K562 (cell line): ENCODE measurements at regions not wholly inside any gene's neighbourhood (a gene's known extent, or its start where the extent isn't known, plus 50 kb on each side); places are given as distances from the start of the nearest gene placed in this dataset.

ENCODE experiments used
- ATAC-seq: fragments of 200-7000 bp; cut with Tn5 transposase; 3 replicates; pipeline ENCODE4 v1.9.1; 2020; ENCODE audit warnings: moderate library complexity
- BruUV-seq: library from RNA; stranded (reverse); fragments of 400-500 nt; replicated peaks from 2 replicates; lab custom pipeline; 2021; lab: Mats Ljungman, UMichigan
- CTCF ChIA-PET: fragments of 300-600 bp; formaldehyde crosslinking; extraction: SDS; loops from one replicate; lab custom pipeline; 2021; ENCODE audit warnings: low intra/inter-chr PET ratio; lab: Yijun Ruan, JAX
- POLR2A ChIA-PET: fragments of 300-600, 350-650 bp; sonication (Branson Sonifier 250); formaldehyde crosslinking; extraction: SDS; loops from one replicate; lab custom pipeline; 2021; ENCODE audit warnings: antibody characterized with exemption, inconsistent platforms; lab: Yijun Ruan, JAX
- DNase-seq, 4 experiments: peaks; one replicate each; pipeline versions ENCODE4 v3.0.0 to v3.0.0-alpha.2; 2011 to 2018; ENCODE audit warnings: low spot score in 3 of 4, mixed read lengths in 3 of 4; ENCODE audit errors: extremely low read depth in 1 of 4
- FAIRE-seq: peaks from 2 replicates; lab custom pipeline; 2011; peaks lifted over from hg19 to GRCh38; lab: Jason Lieb, UNC
- H2AFZ ChIP-seq: 2 replicates; pipeline ENCODE4 v1.6.0; 2011; ENCODE audit warnings: low read depth, low read length, control low read depth, inconsistent platforms
- H3K27ac ChIP-seq: fragments of 200-600 bp; 3 replicates; pipeline ENCODE4 v1.8.0; 2011; ENCODE audit warnings: low read depth, mild to moderate bottlenecking, control low read depth, inconsistent platforms, low read length, moderate library complexity, mixed read lengths; ENCODE audit errors: extremely low read depth
- H3K27me3 ChIP-seq, 2 experiments: fragments of 300-600 bp in 1 of 2; 2 replicates in 1 of 2; 3 replicates in 1 of 2; pipeline versions ENCODE4 v1.6.0 to v1.8.0; 2011; ENCODE audit warnings: inconsistent platforms in 2 of 2, low read length in 2 of 2, mild to moderate bottlenecking in 1 of 2, mixed read lengths in 1 of 2, moderate library complexity in 1 of 2; ENCODE audit not compliant: control insufficient read depth in 2 of 2, insufficient read depth in 2 of 2
- H3K36me3 ChIP-seq: fragments of 300-600 bp; 3 replicates; pipeline ENCODE4 v1.8.0; 2011; ENCODE audit warnings: mild to moderate bottlenecking, low read length, inconsistent platforms; ENCODE audit not compliant: control insufficient read depth, insufficient read depth
- H3K4me1 ChIP-seq, 2 experiments: fragments of 200-600 bp in 1 of 2; replicated peaks in 1 of 2; 2 replicates in 1 of 2; 3 replicates in 1 of 2; pipeline versions ENCODE4 v1.5.1 to v1.8.0; 2011; ENCODE audit warnings: inconsistent platforms in 2 of 2, low read length in 2 of 2, mild to moderate bottlenecking in 1 of 2, mixed read lengths in 1 of 2, moderate library complexity in 1 of 2; ENCODE audit not compliant: control insufficient read depth in 2 of 2, insufficient read depth in 2 of 2
- H3K4me2 ChIP-seq: 2 replicates; pipeline ENCODE4 v1.6.1; 2011; ENCODE audit warnings: low read length, control low read depth, inconsistent platforms, mixed read lengths; ENCODE audit not compliant: insufficient read depth
- H3K4me3 ChIP-seq: fragments of 200-600 bp; sonication (generic), shearing (Covaris generic); 2 replicates; pipeline ENCODE4 v1.5.1; 2016; ENCODE audit warnings: control low read depth, inconsistent platforms
- H3K79me2 ChIP-seq: fragments of 200-600 bp; 3 replicates; pipeline ENCODE4 v1.8.0; 2011; ENCODE audit warnings: low read length, inconsistent platforms; ENCODE audit not compliant: control insufficient read depth, insufficient read depth
- H3K9ac ChIP-seq, 2 experiments: 2 replicates each; pipeline versions ENCODE4 v1.6.0 to v1.6.1; 2011; ENCODE audit warnings: low read depth in 2 of 2, low read length in 2 of 2, control low read depth in 1 of 2, inconsistent platforms in 1 of 2, mild to moderate bottlenecking in 1 of 2, mixed read lengths in 1 of 2; ENCODE audit not compliant: insufficient read depth in 1 of 2
- H3K9me1 ChIP-seq: one replicate; pipeline ENCODE4 v1.6.0; 2011; ENCODE audit warnings: inconsistent platforms, mild to moderate bottlenecking, low read length, moderate library complexity; ENCODE audit not compliant: control insufficient read depth, insufficient read depth
- H3K9me3 ChIP-seq: replicated peaks from 2 replicates; pipeline ENCODE4 v1.5.1; 2011; ENCODE audit warnings: low read depth, low read length, inconsistent platforms; ENCODE audit not compliant: control insufficient read depth, insufficient read depth
- H4K20me1 ChIP-seq: replicated peaks from 2 replicates; pipeline ENCODE4 v1.6.1; 2011; ENCODE audit warnings: low read length, inconsistent platforms, mixed read lengths; ENCODE audit not compliant: control insufficient read depth, insufficient read depth
- ARHGAP35 ChIP-seq: fragments of 450-650 bp; IDR thresholded peaks from 2 replicates; pipeline ENCODE4 v1.6.1; 2018; ENCODE audit not compliant: partially characterized antibody
- FOXK2 ChIP-seq, 2 experiments: fragments of 450-650 bp; IDR thresholded peaks in 1 of 2; conservative IDR thresholded peaks in 1 of 2; 2 replicates each; pipeline ENCODE4 v1.6.1; 2016; ENCODE audit warnings: low read depth in 2 of 2, mild to moderate bottlenecking in 1 of 2
- GATAD2B ChIP-seq: fragments of 450-650 bp; IDR thresholded peaks from 2 replicates; pipeline ENCODE4 v1.6.1; 2017; ENCODE audit warnings: mild to moderate bottlenecking, borderline replicate concordance
- ILF3 ChIP-seq: fragments of 450-650 bp; IDR thresholded peaks from 2 replicates; pipeline ENCODE4 v1.6.1; 2018; ENCODE audit warnings: antibody characterized with exemption, mild to moderate bottlenecking, moderate library complexity, borderline replicate concordance
- JUNB ChIP-seq: fragments of 450-650 bp; formaldehyde crosslinking; conservative IDR thresholded peaks from 2 replicates; pipeline ENCODE4 v1.4.0; 2020; ENCODE audit warnings: mild to moderate bottlenecking
- NELFE ChIP-seq: IDR thresholded peaks from 2 replicates; pipeline ENCODE4 v1.6.1; 2011; ENCODE audit warnings: mild to moderate bottlenecking; ENCODE audit not compliant: insufficient read depth, insufficient read length
- NFIC ChIP-seq: fragments of 450-650 bp; IDR thresholded peaks from 2 replicates; pipeline ENCODE4 v1.6.1; 2017; ENCODE audit warnings: mild to moderate bottlenecking, inconsistent platforms
- NRF1 ChIP-seq, 2 experiments: fragments of 450-650 bp; IDR thresholded peaks in 1 of 2; conservative IDR thresholded peaks in 1 of 2; 2 replicates each; pipeline ENCODE4 v1.6.1; 2014; ENCODE audit warnings: mild to moderate bottlenecking in 2 of 2
- SRSF3 ChIP-seq: fragments of 200-400 bp; formaldehyde crosslinking; IDR thresholded peaks from 2 replicates; pipeline ENCODE4 v1.6.1; 2016; ENCODE audit warnings: mild to moderate bottlenecking, low read length, moderate library complexity; ENCODE audit not compliant: insufficient read depth
- WGBS: fragments of 100-300 bp; shearing (Covaris generic); methylation state at CpG from one replicate; pipeline ENCODE4 v1.1.6; 2016; ENCODE audit warnings: low coverage, mixed read lengths; ENCODE audit not compliant: insufficient coverage; ENCODE audit errors: missing lambda C conversion rate; 5-methylcytosine and 5-hydroxymethylcytosine counted together
- in situ Hi-C: fragments of 300-500 bp; cut with MboI; formaldehyde crosslinking; loops from 4 replicates; pipeline ENCODE4 v1.15.0; 2018; ENCODE audit warnings: inconsistent platforms, mixed read lengths
- intact Hi-C: fragments of 100-400 bp; cut with micrococcal nuclease; formaldehyde crosslinking; loops from 2 replicates; pipeline ENCODE4 v1.14.2; 2022
- TF ChIP-seq, protein P1 (sequence below): sonication (generic); formaldehyde crosslinking; IDR thresholded peaks from 2 replicates; pipeline ENCODE4 v1.8.1; 2022; ENCODE audit warnings: missing genetic modification reagents
- TF ChIP-seq, protein P2 (sequence below): fragments of 250-450 bp; sonication (Bioruptor Pico); IDR thresholded peaks from 2 replicates; pipeline ENCODE4 v1.8.0; 2021; ENCODE audit warnings: borderline replicate concordance, mild to moderate bottlenecking, moderate library complexity; ENCODE audit not compliant: poor library complexity, severe bottlenecking
- TF ChIP-seq, protein P3 (sequence below): sonication (generic); formaldehyde crosslinking; IDR thresholded peaks from 2 replicates; pipeline ENCODE4 v1.8.1; 2023; ENCODE audit warnings: mild to moderate bottlenecking, missing genetic modification reagents

DNA sequence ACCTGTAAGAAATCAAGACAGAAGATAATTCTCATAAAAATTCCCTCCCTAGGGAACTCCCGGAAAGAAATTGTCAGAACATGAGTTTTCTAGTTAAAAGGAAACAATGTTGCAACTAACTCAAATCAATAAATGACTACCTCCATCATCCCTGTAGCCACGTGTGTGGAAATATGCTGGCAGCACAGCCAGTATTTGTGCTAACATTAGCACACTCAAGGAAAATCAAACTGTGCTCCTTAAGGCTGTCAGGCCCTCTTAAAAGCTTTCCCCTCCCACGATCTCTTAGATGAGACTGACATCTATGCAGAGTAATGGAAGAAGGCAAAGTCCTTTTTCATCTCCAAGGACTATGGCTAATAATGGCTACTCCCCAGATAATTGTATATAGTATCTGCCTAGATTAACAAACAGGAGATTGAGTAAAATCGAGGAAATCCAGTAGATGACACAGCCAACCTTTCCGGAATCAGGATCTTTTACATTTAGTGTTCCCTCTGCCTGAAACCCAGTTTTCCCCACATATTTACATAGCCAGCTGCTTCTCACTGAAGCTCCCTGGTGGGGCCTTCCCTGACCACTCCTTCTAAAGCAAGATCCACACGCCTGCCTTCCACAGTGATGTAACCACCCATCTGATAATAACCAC, 50.9 kb upstream of the NR5A2 start:
- Histone ChIP-seq H3K9me1 (no peaks in the 10 kb centered on the region), H2AFZ (no peak overlapping the region), H3K4me2 (no peak overlapping the region), H3K27me3 (peaks cover 0 to 5% of the 10 kb centered on the region in 2 experiments; a peak in 3 of 5 replicates), H3K36me3 (no peaks in the 10 kb centered on the region)
- under 1% methylated on average over 6 of the region's 6 CpGs for WGBS
- TF ChIP-seq, protein P1, sequence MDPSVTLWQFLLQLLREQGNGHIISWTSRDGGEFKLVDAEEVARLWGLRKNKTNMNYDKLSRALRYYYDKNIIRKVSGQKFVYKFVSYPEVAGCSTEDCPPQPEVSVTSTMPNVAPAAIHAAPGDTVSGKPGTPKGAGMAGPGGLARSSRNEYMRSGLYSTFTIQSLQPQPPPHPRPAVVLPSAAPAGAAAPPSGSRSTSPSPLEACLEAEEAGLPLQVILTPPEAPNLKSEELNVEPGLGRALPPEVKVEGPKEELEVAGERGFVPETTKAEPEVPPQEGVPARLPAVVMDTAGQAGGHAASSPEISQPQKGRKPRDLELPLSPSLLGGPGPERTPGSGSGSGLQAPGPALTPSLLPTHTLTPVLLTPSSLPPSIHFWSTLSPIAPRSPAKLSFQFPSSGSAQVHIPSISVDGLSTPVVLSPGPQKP (CRISPR knock-in tag): no peak
- TF ChIP-seq, protein P2, sequence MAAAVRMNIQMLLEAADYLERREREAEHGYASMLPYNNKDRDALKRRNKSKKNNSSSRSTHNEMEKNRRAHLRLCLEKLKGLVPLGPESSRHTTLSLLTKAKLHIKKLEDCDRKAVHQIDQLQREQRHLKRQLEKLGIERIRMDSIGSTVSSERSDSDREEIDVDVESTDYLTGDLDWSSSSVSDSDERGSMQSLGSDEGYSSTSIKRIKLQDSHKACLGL (CRISPR knock-in tag): no peak
- no peak for TF ChIP-seq ARHGAP35
- TF ChIP-seq SRSF3: no peak
- TF ChIP-seq ILF3: no peak
- no peak for TF ChIP-seq GATAD2B
- no peak for TF ChIP-seq FOXK2 (conservative IDR thresholded peaks at IDR 0.05 in 1 of 2, IDR thresholded peaks at IDR 0.05 in 1 of 2; ENCODE audit: low read depth in 2 of 2)
- no peak for TF ChIP-seq NELFE
- no peak for TF ChIP-seq NRF1 (conservative IDR thresholded peaks at IDR 0.05 in 1 of 2, IDR thresholded peaks at IDR 0.05 in 1 of 2)
- no peak for TF ChIP-seq NFIC
- TF ChIP-seq, protein P3, sequence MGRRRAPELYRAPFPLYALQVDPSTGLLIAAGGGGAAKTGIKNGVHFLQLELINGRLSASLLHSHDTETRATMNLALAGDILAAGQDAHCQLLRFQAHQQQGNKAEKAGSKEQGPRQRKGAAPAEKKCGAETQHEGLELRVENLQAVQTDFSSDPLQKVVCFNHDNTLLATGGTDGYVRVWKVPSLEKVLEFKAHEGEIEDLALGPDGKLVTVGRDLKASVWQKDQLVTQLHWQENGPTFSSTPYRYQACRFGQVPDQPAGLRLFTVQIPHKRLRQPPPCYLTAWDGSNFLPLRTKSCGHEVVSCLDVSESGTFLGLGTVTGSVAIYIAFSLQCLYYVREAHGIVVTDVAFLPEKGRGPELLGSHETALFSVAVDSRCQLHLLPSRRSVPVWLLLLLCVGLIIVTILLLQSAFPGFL (CRISPR knock-in tag): no peak
- no peak for TF ChIP-seq JUNB (CRISPR knock-in tag)
- TF ChIP-seq, all 486 proteins: peak for 0
- Histone ChIP-seq H3K27ac (no peak overlapping the region), H3K9me3 (no peaks in the 10 kb centered on the region), H3K4me1 (no peaks in the 10 kb centered on the region), H3K4me3 (no peak overlapping the region), H4K20me1 (no peaks in the 10 kb centered on the region; the same call in 1 of the 2 replicates), H3K79me2 (no peaks in the 10 kb centered on the region), H3K9ac (no peak overlapping the region)
- no peak for DNase-seq
- in situ Hi-C loops (no loop called here), intact Hi-C loops (no loop called here)
- ChIA-PET CTCF (no interaction called here), POLR2A (no interaction called here)
- 0 out of 3 replicates have a peak, but pooled peaks have one; percentile 26 for ATAC-seq
- no TSS peak for BruUV-seq
- FAIRE-seq: no peak
